ENCODE measurements at regions not wholly inside any gene's neighbourhood (a gene's known extent, or its start where the extent isn't known, plus 50 kb on each side); places are given as distances from the start of the nearest gene placed in this dataset.

- no peaks in the 10 kb centered on the region for H3K9me3 ChIP-seq
- 64% methylated on average over 12 of the region's 12 CpGs for WGBS
- no peaks in the 10 kb centered on the region for H3K27me3 ChIP-seq (replicated peaks; ENCODE audit: insufficient read depth)
- no peak overlapping the region for H3K4me3 ChIP-seq
- intact Hi-C loops (cut with DNase I) = no loop called here
- no peaks in the 10 kb centered on the region for H3K4me1 ChIP-seq (replicated peaks)
- no peak overlapping the region for H3K27ac ChIP-seq
- H3K36me3 ChIP-seq = no peaks in the 10 kb centered on the region
- no peak for DNase-seq (ENCODE audit: low spot score)
- no peak for TF ChIP-seq POLR2A (IDR thresholded peaks at IDR 0.05)
Measured at GRCh38 chr2:234596696-234597575, 100.1 kb upstream of the ARL4C start.

GRCh38 chr2:234595829-234596228, 98.9 kb upstream of the ARL4C start:
- intact Hi-C loops (cut with DNase I) = no loop called here
- WGBS = 54% methylated on average over 3 of the region's 3 CpGs

GRCh38 chr2:234594715-234595114, 97.8 kb upstream of the ARL4C start:
- no peaks in the 10 kb centered on the region for H3K9me3 ChIP-seq
- no peak overlapping the region for H3K4me3 ChIP-seq
- no peak for DNase-seq (ENCODE audit: low spot score)
- H3K27me3 ChIP-seq (replicated peaks; ENCODE audit: insufficient read depth) = no peaks in the 10 kb centered on the region
- TF ChIP-seq POLR2AphosphoS5 (IDR thresholded peaks at IDR 0.05) (no peak), CTCF (IDR thresholded peaks at IDR 0.05) (no peak), POLR2A (IDR thresholded peaks at IDR 0.05) (no peak)
- H3K36me3 ChIP-seq = no peaks in the 10 kb centered on the region
- WGBS = 94% methylated on average over 5 of the region's 5 CpGs
- no peaks in the 10 kb centered on the region for H3K4me1 ChIP-seq (replicated peaks)
- no peak overlapping the region for H3K27ac ChIP-seq
- intact Hi-C loops (cut with DNase I) = no loop called here

More at GRCh38 chr2:234595829-234596228, 98.9 kb upstream of the ARL4C start:
- H3K36me3 ChIP-seq = no peaks in the 10 kb centered on the region
- TF ChIP-seq POLR2AphosphoS5 (IDR thresholded peaks at IDR 0.05) (no peak), CTCF (IDR thresholded peaks at IDR 0.05) (no peak), POLR2A (IDR thresholded peaks at IDR 0.05) (no peak)
- no peak for DNase-seq (ENCODE audit: low spot score)
- H3K9me3 ChIP-seq = no peaks in the 10 kb centered on the region
- no peaks in the 10 kb centered on the region for H3K4me1 ChIP-seq (replicated peaks)
- H3K4me3 ChIP-seq = no peak overlapping the region
- no peaks in the 10 kb centered on the region for H3K27me3 ChIP-seq (replicated peaks; ENCODE audit: insufficient read depth)
- no peak overlapping the region for H3K27ac ChIP-seq

GRCh38 chr2:234593636-234594035, 96.8 kb upstream of the ARL4C start:
- no peaks in the 10 kb centered on the region for H3K36me3 ChIP-seq
- DNase-seq (ENCODE audit: low spot score) = no peak
- 86% methylated on average over 2 of the region's 2 CpGs for WGBS
- no peak overlapping the region for H3K4me3 ChIP-seq
- H3K9me3 ChIP-seq = no peaks in the 10 kb centered on the region
- no peaks in the 10 kb centered on the region for H3K27me3 ChIP-seq (replicated peaks; ENCODE audit: insufficient read depth)
- no peak overlapping the region for H3K27ac ChIP-seq
- TF ChIP-seq CTCF (IDR thresholded peaks at IDR 0.05) = no peak
- no peak for TF ChIP-seq POLR2A (IDR thresholded peaks at IDR 0.05)
- no peak for TF ChIP-seq POLR2AphosphoS5 (IDR thresholded peaks at IDR 0.05)
- intact Hi-C loops (cut with DNase I) = no loop called here
- H3K4me1 ChIP-seq (replicated peaks) = no peaks in the 10 kb centered on the region

- TF ChIP-seq POLR2A (IDR thresholded peaks at IDR 0.05) (no peak), CTCF (IDR thresholded peaks at IDR 0.05) (no peak), POLR2AphosphoS5 (IDR thresholded peaks at IDR 0.05) (no peak)
- no peak overlapping the region for H3K27ac ChIP-seq
- no peaks in the 10 kb centered on the region for H3K4me1 ChIP-seq (replicated peaks)
- H3K4me3 ChIP-seq = no peak overlapping the region
- no peaks in the 10 kb centered on the region for H3K36me3 ChIP-seq
- no peak for DNase-seq (ENCODE audit: low spot score)
- no peaks in the 10 kb centered on the region for H3K9me3 ChIP-seq
- intact Hi-C loops (cut with DNase I) = no loop called here
- no peaks in the 10 kb centered on the region for H3K27me3 ChIP-seq (replicated peaks; ENCODE audit: insufficient read depth)
- 92% methylated on average over 5 of the region's 5 CpGs for WGBS
Measured at GRCh38 chr2:234592541-234592940, 95.7 kb upstream of the ARL4C start.
